DND-41 (cell line): ENCODE measurements at regions not wholly inside any gene's neighbourhood (a gene's known extent, or its start where the extent isn't known, plus 50 kb on each side); places are given as distances from the start of the nearest gene placed in this dataset.

Experiments
- ATAC-seq: fragments of 200-7000 bp; cut with Tn5 transposase; 3 replicates; pipeline ENCODE4 v1.9.1; 2021; ENCODE audit warnings: low read depth; ENCODE audit not compliant: insufficient read depth
- DNase-seq: peaks from one replicate; pipeline ENCODE4 v3.0.0-alpha.2; 2020
- H2AFZ ChIP-seq: 2 replicates; pipeline ENCODE4 v1.6.0; 2012; ENCODE audit warnings: low read depth, low read length
- H3K27ac ChIP-seq: 2 replicates; pipeline ENCODE4 v1.5.1; 2012; ENCODE audit warnings: low read length, inconsistent platforms
- H3K27me3 ChIP-seq: fragments of 200-600 bp; sonication (generic); 2 replicates; pipeline ENCODE4 v1.6.0; 2012; ENCODE audit warnings: low read length, mild to moderate bottlenecking, inconsistent platforms; ENCODE audit not compliant: insufficient read depth, poor library complexity
- H3K36me3 ChIP-seq: 2 replicates; pipeline ENCODE4 v1.5.1; 2012; ENCODE audit warnings: low read length, inconsistent platforms; ENCODE audit not compliant: insufficient read depth
- H3K4me1 ChIP-seq: 2 replicates; pipeline ENCODE4 v1.5.1; 2012; ENCODE audit warnings: mild to moderate bottlenecking, low read length; ENCODE audit not compliant: insufficient read depth
- H3K4me2 ChIP-seq: 2 replicates; pipeline ENCODE4 v1.6.0; 2012; ENCODE audit warnings: mild to moderate bottlenecking, moderate library complexity, low read length, inconsistent platforms; ENCODE audit not compliant: insufficient read depth
- H3K4me3 ChIP-seq, 2 experiments: fragments of 200-600 bp in 1 of 2; shearing (Covaris generic) in 1 of 2; 2 replicates each; pipeline ENCODE4 v1.5.1; 2012 to 2016; ENCODE audit warnings: inconsistent platforms in 2 of 2, low read length in 2 of 2, mild to moderate bottlenecking in 2 of 2, low read depth in 1 of 2, moderate library complexity in 1 of 2
- H3K79me2 ChIP-seq: 2 replicates; pipeline ENCODE4 v1.6.0; 2012; ENCODE audit warnings: low read length, inconsistent platforms; ENCODE audit not compliant: insufficient read depth
- H3K9ac ChIP-seq: 2 replicates; pipeline ENCODE4 v1.6.0; 2012; ENCODE audit warnings: low read depth, mild to moderate bottlenecking, inconsistent platforms, low read length, moderate library complexity
- H3K9me3 ChIP-seq: 2 replicates; pipeline ENCODE4 v1.5.1; 2012; ENCODE audit warnings: low read length, moderate library complexity, mild to moderate bottlenecking, inconsistent platforms; ENCODE audit not compliant: insufficient read depth, severe bottlenecking
- H4K20me1 ChIP-seq: 2 replicates; pipeline ENCODE4 v1.6.0; 2012; ENCODE audit warnings: low read length; ENCODE audit not compliant: insufficient read depth
- EZH2 ChIP-seq: IDR thresholded peaks from 3 replicates; pipeline ENCODE4 v1.6.1; 2012; ENCODE audit warnings: borderline replicate concordance, low read depth, mild to moderate bottlenecking, moderate library complexity, low read length, inconsistent platforms; ENCODE audit not compliant: severe bottlenecking
- TF ChIP-seq, protein P1 (sequence below): IDR thresholded peaks from 2 replicates; pipeline ENCODE4 v1.5.1; 2012; ENCODE audit warnings: borderline replicate concordance, low read length, moderate library complexity, mild to moderate bottlenecking; ENCODE audit not compliant: poor library complexity, severe bottlenecking; ENCODE audit errors: extremely low read depth

DNA sequence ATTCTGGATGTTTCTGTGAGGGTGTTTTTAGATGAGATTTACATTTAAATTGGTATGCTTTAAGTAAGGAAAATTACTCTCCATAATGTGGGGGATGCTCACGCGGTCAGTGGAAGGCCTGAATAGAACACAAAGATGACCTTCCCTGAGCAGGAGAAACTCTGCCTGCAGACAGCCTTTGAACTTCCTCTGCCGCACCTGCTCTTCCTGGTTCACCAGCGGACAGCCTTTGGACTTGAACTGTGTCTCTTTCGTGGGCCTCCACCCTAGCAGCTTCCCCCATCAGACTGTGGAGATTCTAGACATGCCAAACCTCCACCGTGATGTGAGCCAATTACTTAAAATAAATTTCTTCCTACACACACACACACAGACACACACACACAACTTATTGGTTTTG, 210.7 kb downstream of the EFCAB11 start:
- no peaks in the 10 kb centered on the region for H3K4me1 ChIP-seq
- DNase-seq (no peak), ATAC-seq (no peak)
- H3K36me3 ChIP-seq, result no peaks in the 10 kb centered on the region
- no peaks in the 10 kb centered on the region for H3K79me2 ChIP-seq
- H2AFZ ChIP-seq, result no peak overlapping the region
- no peak overlapping the region for H3K4me3 ChIP-seq
- no peak overlapping the region for H3K9ac ChIP-seq
- H3K4me2 ChIP-seq, result no peak overlapping the region
- H3K9me3 ChIP-seq, result peaks cover 6% of the 10 kb centered on the region
- H3K27me3 ChIP-seq, result no peaks in the 10 kb centered on the region
- TF ChIP-seq EZH2, result no peak
- TF ChIP-seq, protein P1, sequence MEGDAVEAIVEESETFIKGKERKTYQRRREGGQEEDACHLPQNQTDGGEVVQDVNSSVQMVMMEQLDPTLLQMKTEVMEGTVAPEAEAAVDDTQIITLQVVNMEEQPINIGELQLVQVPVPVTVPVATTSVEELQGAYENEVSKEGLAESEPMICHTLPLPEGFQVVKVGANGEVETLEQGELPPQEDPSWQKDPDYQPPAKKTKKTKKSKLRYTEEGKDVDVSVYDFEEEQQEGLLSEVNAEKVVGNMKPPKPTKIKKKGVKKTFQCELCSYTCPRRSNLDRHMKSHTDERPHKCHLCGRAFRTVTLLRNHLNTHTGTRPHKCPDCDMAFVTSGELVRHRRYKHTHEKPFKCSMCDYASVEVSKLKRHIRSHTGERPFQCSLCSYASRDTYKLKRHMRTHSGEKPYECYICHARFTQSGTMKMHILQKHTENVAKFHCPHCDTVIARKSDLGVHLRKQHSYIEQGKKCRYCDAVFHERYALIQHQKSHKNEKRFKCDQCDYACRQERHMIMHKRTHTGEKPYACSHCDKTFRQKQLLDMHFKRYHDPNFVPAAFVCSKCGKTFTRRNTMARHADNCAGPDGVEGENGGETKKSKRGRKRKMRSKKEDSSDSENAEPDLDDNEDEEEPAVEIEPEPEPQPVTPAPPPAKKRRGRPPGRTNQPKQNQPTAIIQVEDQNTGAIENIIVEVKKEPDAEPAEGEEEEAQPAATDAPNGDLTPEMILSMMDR, result no peak
- H3K27ac ChIP-seq, result no peak overlapping the region
- no peaks in the 10 kb centered on the region for H4K20me1 ChIP-seq

DNA sequence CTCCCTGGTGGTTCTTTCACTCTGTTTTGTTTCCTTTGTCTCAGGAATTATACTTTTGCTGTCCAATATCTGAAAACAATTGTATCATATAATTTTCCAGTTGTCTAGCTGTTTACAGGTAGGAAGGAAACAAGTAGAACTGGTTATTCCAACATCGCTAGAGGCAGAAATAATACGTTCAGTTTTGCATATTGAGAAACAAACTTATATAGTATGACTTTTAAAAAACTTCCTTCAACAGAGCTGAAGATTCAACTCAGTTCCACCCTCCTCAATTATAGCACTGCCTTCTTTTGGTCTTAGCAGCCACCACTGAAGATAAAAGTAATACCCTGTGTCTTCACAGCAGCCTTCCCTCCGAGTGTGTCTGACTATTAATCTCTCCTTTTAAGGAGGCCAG, 214.3 kb downstream of the EFCAB11 start:
- H3K27me3 ChIP-seq, result no peaks in the 10 kb centered on the region
- H3K9ac ChIP-seq, result no peak overlapping the region
- H3K9me3 ChIP-seq, result peaks cover 6% of the 10 kb centered on the region
- no peak for DNase-seq
- no peak for ATAC-seq
- H4K20me1 ChIP-seq, result no peaks in the 10 kb centered on the region
- H3K27ac ChIP-seq, result no peak overlapping the region
- H3K36me3 ChIP-seq, result no peaks in the 10 kb centered on the region
- H3K4me1 ChIP-seq, result no peaks in the 10 kb centered on the region
- no peak overlapping the region for H2AFZ ChIP-seq
- H3K79me2 ChIP-seq, result no peaks in the 10 kb centered on the region
- no peak overlapping the region for H3K4me2 ChIP-seq
- H3K4me3 ChIP-seq, result no peak overlapping the region
- TF ChIP-seq, protein P1, result no peak
- no peak for TF ChIP-seq EZH2

DNA sequence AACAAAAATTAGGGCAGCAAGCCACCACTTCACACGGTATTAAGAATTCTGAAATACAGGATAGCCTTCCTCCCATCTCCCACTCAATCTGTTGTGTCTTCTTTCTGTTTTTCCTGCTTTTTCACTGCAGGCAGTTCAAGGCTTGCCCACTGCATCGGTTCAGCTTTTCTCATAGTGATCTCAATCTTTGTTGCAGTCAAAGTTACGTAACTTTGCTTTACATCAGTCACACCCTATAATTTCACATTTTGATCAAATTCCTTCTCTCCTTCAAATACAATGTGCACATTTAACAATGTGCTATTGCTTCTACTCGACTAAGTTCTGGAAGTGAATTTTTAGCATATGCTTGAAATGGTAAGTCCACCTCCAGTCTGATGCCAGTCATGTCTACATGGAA, 217.6 kb downstream of the EFCAB11 start:
- no peaks in the 10 kb centered on the region for H4K20me1 ChIP-seq
- no peaks in the 10 kb centered on the region for H3K4me1 ChIP-seq
- no peaks in the 10 kb centered on the region for H3K9me3 ChIP-seq
- H3K36me3 ChIP-seq, result no peaks in the 10 kb centered on the region
- H3K27me3 ChIP-seq, result no peaks in the 10 kb centered on the region
- no peak overlapping the region for H3K4me2 ChIP-seq
- no peak overlapping the region for H2AFZ ChIP-seq
- ATAC-seq (no peak), DNase-seq (no peak)
- no peak overlapping the region for H3K9ac ChIP-seq
- TF ChIP-seq EZH2, result no peak
- TF ChIP-seq, protein P1, result no peak
- no peak overlapping the region for H3K27ac ChIP-seq
- H3K4me3 ChIP-seq, result no peak overlapping the region
- no peaks in the 10 kb centered on the region for H3K79me2 ChIP-seq

DNA sequence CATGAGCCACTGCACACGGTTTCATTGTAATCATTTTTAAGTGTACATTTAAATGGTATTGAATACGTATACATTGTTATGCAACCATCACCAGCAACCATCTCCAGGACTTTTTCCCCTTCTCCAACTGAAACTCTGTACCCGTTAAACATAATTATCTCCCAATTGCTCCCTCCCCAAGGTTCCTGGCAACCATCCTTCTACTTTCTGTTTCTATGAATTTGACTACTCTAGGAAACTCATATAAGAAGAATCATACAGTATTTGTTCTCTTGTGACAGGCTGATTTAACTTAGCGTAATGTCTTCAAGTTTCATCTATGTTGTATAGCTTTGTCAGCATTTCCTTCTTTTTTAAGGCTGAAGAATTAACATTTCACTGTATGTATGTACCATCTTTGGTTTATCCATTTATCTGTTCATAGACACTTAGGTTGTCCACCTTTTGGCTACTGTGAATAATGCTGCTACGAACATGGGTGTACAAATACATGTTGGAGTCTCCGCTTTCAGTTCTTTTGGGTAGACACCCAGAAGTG, 223.1 kb downstream of the EFCAB11 start:
- H3K79me2 ChIP-seq, result no peaks in the 10 kb centered on the region
- H3K4me3 ChIP-seq, result no peak overlapping the region
- no peaks in the 10 kb centered on the region for H3K4me1 ChIP-seq
- H3K9ac ChIP-seq, result no peak overlapping the region
- no peaks in the 10 kb centered on the region for H3K9me3 ChIP-seq
- H4K20me1 ChIP-seq, result no peaks in the 10 kb centered on the region
- no peak for ATAC-seq
- no peak overlapping the region for H3K4me2 ChIP-seq
- no peak for DNase-seq
- TF ChIP-seq, protein P1, result no peak
- no peak for TF ChIP-seq EZH2
- H2AFZ ChIP-seq, result no peak overlapping the region
- no peak overlapping the region for H3K27ac ChIP-seq
- H3K36me3 ChIP-seq, result no peaks in the 10 kb centered on the region
- H3K27me3 ChIP-seq, result no peaks in the 10 kb centered on the region
